ENCODE measurements at regions not wholly inside any gene's neighbourhood (a gene's known extent, or its start where the extent isn't known, plus 50 kb on each side); places are given as distances from the start of the nearest gene placed in this dataset.
"Not testable (repeated sequence)": the region's sequence is repeated elsewhere in the genome, so short reads cannot be mapped to it uniquely, and the experiment has no call there.

GRCh38 chr4:115190529-115190928, 77.1 kb upstream of the NDST4 start:
- TF ChIP-seq CTCF (IDR thresholded peaks at IDR 0.05; ENCODE audit: control extremely low read depth, extremely low read depth), result no peak
- no peak for DNase-seq

GRCh38 chr4:115187136-115187535, 73.7 kb upstream of the NDST4 start:
- H3K27me3 ChIP-seq (ENCODE audit: control insufficient read depth in 3 of 3, insufficient read depth in 3 of 3, low read length in 2 of 3), result no peaks in the 10 kb centered on the region
- no peak overlapping the region for H3K9ac ChIP-seq (ENCODE audit: insufficient read depth in 1 of 2, low read length in 2 of 2)
- DNase-seq, result no peak
- H3K27ac ChIP-seq (ENCODE audit: low read depth in 1 of 2, low read length in 1 of 2), result no peak overlapping the region
- H3K4me3 ChIP-seq, result no peak overlapping the region
- H3K36me3 ChIP-seq (ENCODE audit: control insufficient read depth in 4 of 4, insufficient read depth in 4 of 4, low read length in 4 of 4), result no peaks in the 10 kb centered on the region
- TF ChIP-seq CTCF (IDR thresholded peaks at IDR 0.05; ENCODE audit: control extremely low read depth, extremely low read depth), result no peak
- no peaks in the 10 kb centered on the region for H3K9me3 ChIP-seq (ENCODE audit: control insufficient read depth in 4 of 4, insufficient read depth in 3 of 4, low read length in 3 of 4)
- WGBS, 2 donors, result 75 to 80% methylated on average over 1 of the region's 1 CpG
- no peaks in the 10 kb centered on the region for H3K4me1 ChIP-seq (ENCODE audit: control insufficient read depth in 5 of 5, insufficient read depth in 5 of 5, low read length in 5 of 5)
- no peak for ATAC-seq (ENCODE audit: insufficient read depth, low FRiP score)

More at GRCh38 chr4:115190529-115190928, 77.1 kb upstream of the NDST4 start:
- no peak overlapping the region for H3K9ac ChIP-seq (ENCODE audit: insufficient read depth in 1 of 2, low read length in 2 of 2)
- no peak overlapping the region for H3K4me3 ChIP-seq
- ATAC-seq (ENCODE audit: insufficient read depth, low FRiP score), result no peak
- no peak overlapping the region for H3K27ac ChIP-seq (ENCODE audit: low read depth in 1 of 2, low read length in 1 of 2)
- no peaks in the 10 kb centered on the region for H3K36me3 ChIP-seq (ENCODE audit: control insufficient read depth in 4 of 4, insufficient read depth in 4 of 4, low read length in 4 of 4)
- peaks cover 0 to 5% (median under 1%) of the 10 kb centered on the region in 4 donors for H3K9me3 ChIP-seq (ENCODE audit: control insufficient read depth in 4 of 4, insufficient read depth in 3 of 4, low read length in 3 of 4)
- H3K4me1 ChIP-seq (ENCODE audit: control insufficient read depth in 5 of 5, insufficient read depth in 5 of 5, low read length in 5 of 5), result no peaks in the 10 kb centered on the region
- no peaks in the 10 kb centered on the region for H3K27me3 ChIP-seq (ENCODE audit: control insufficient read depth in 3 of 3, insufficient read depth in 3 of 3, low read length in 2 of 3)

GRCh38 chr4:115179438-115180062, 66.1 kb upstream of the NDST4 start:
- not testable (repeated sequence) for ATAC-seq (ENCODE audit: insufficient read depth, low FRiP score); H3K27ac ChIP-seq (ENCODE audit: low read depth in 1 of 2, low read length in 1 of 2); H3K9ac ChIP-seq (ENCODE audit: insufficient read depth in 1 of 2, low read length in 2 of 2); H3K9me3 ChIP-seq (ENCODE audit: control insufficient read depth in 4 of 4, insufficient read depth in 3 of 4, low read length in 3 of 4); DNase-seq; H3K36me3 ChIP-seq (ENCODE audit: control insufficient read depth in 4 of 4, insufficient read depth in 4 of 4, low read length in 4 of 4); H3K4me1 ChIP-seq (ENCODE audit: control insufficient read depth in 5 of 5, insufficient read depth in 5 of 5, low read length in 5 of 5); H3K27me3 ChIP-seq (ENCODE audit: control insufficient read depth in 3 of 3, insufficient read depth in 3 of 3, low read length in 2 of 3); H3K4me3 ChIP-seq
- WGBS, 2 donors, result 93 to 97% methylated on average over 40 to 41 of the region's 41 CpGs

- not testable (repeated sequence) for H3K36me3 ChIP-seq (ENCODE audit: control insufficient read depth in 4 of 4, insufficient read depth in 4 of 4, low read length in 4 of 4); H3K27ac ChIP-seq (ENCODE audit: low read depth in 1 of 2, low read length in 1 of 2); H3K27me3 ChIP-seq (ENCODE audit: control insufficient read depth in 3 of 3, insufficient read depth in 3 of 3, low read length in 2 of 3); H3K9ac ChIP-seq (ENCODE audit: insufficient read depth in 1 of 2, low read length in 2 of 2); H3K4me3 ChIP-seq; ATAC-seq (ENCODE audit: insufficient read depth, low FRiP score); DNase-seq; H3K9me3 ChIP-seq (ENCODE audit: control insufficient read depth in 4 of 4, insufficient read depth in 3 of 4, low read length in 3 of 4); H3K4me1 ChIP-seq (ENCODE audit: control insufficient read depth in 5 of 5, insufficient read depth in 5 of 5, low read length in 5 of 5)
- WGBS, 2 donors, result 90 to 97% methylated on average over 15 of the region's 15 CpGs
Measured at GRCh38 chr4:115178687-115179086, 65.3 kb upstream of the NDST4 start.

Data from lung (tissue), 11 donors.